Midbrain (tissue), 1 donor: ENCODE measurements at regions not wholly inside any gene's neighbourhood (a gene's known extent, or its start where the extent isn't known, plus 50 kb on each side); places are given as distances from the start of the nearest gene placed in this dataset.

Experiments used
- DNase-seq: peaks from one replicate; lab custom pipeline; 2025; lab: John Stamatoyannopoulos, UW

GRCh38 chr17:34416116-34416515, 53.1 kb upstream of the CCL1 start:
- no peak for DNase-seq

- no peak for DNase-seq
These were observed 51.3 kb upstream of the CCL1 start for GRCh38 chr17:34414339-34414738.

GRCh38 chr17:34413443-34414119, 50.5 kb upstream of the CCL1 start:
- DNase-seq: no peak

- DNase-seq: no peak
These were observed 50.0 kb upstream of the CCL1 start for GRCh38 chr17:34412965-34413441.
